Fibroblast of lung (primary cell): ENCODE measurements at regions not wholly inside any gene's neighbourhood (a gene's known extent, or its start where the extent isn't known, plus 50 kb on each side); places are given as distances from the start of the nearest gene placed in this dataset.

Source experiments
- EZH2 ChIP-seq: IDR thresholded peaks from 2 replicates; pipeline ENCODE4 v1.5.1; 2012; ENCODE audit warnings: low read length, control low read depth, mild to moderate bottlenecking; ENCODE audit errors: missing control alignments
- TF ChIP-seq, protein P1 (sequence below), 2 donors: IDR thresholded peaks in 1 of 2; conservative IDR thresholded peaks in 1 of 2; 1 replicate in 1 of 2; 2 replicates in 1 of 2; pipeline ENCODE4 v1.5.1; 2011 to 2012; ENCODE audit warnings: low read length in 2 of 2, control low read depth in 1 of 2, inconsistent platforms in 1 of 2, low read depth in 1 of 2, mild to moderate bottlenecking in 1 of 2

DNA sequence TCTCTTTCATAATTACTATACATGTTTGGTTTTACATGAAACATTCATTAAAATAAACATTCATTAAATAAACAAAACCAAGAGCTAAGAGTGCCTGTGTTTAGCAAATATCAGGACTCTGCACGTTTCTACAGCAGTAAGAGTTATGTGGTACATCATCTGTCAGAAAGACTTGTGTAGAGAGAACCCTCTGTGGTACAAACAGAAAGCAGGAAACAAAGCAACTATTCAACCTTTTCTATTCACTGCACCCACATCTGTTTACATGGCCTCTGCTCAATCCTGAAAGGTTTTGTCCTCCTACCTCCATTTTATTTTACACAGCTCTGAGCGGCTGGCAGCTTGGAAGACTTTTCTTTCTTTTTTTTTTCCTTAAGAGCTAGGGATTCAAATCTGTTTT lies 90.7 kb upstream of the PCDH18 start:
- TF ChIP-seq, protein P1, sequence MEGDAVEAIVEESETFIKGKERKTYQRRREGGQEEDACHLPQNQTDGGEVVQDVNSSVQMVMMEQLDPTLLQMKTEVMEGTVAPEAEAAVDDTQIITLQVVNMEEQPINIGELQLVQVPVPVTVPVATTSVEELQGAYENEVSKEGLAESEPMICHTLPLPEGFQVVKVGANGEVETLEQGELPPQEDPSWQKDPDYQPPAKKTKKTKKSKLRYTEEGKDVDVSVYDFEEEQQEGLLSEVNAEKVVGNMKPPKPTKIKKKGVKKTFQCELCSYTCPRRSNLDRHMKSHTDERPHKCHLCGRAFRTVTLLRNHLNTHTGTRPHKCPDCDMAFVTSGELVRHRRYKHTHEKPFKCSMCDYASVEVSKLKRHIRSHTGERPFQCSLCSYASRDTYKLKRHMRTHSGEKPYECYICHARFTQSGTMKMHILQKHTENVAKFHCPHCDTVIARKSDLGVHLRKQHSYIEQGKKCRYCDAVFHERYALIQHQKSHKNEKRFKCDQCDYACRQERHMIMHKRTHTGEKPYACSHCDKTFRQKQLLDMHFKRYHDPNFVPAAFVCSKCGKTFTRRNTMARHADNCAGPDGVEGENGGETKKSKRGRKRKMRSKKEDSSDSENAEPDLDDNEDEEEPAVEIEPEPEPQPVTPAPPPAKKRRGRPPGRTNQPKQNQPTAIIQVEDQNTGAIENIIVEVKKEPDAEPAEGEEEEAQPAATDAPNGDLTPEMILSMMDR (conservative IDR thresholded peaks at IDR 0.05 in 1 of 2, IDR thresholded peaks at IDR 0.05 in 1 of 2; ENCODE audit: low read depth in 1 of 2, low read length in 2 of 2) = no peak
- no peak for TF ChIP-seq EZH2
